Memory B cell (primary cell): ENCODE measurements at regions not wholly inside any gene's neighbourhood (a gene's known extent, or its start where the extent isn't known, plus 50 kb on each side); places are given as distances from the start of the nearest gene placed in this dataset.
"Not testable (repeated sequence)": the region's sequence is repeated elsewhere in the genome, so short reads cannot be mapped to it uniquely, and the experiment has no call there.

Experiments used
- ATAC-seq: fragments of 150-1000 bp; cut with Tn5 transposase; 2 replicates; pipeline ENCODE4 v1.10.0; 2021; ENCODE audit warnings: low read depth, mild to moderate bottlenecking, moderate library complexity
- DNase-seq, 2 donors: peaks; one replicate each; pipeline ENCODE4 v3.0.0; 2022; ENCODE audit warnings: low spot score in 2 of 2
- H3K27ac Mint-ChIP-seq: one replicate; pipeline ENCODE4 v1.8.0; 2022; ENCODE audit warnings: mild to moderate bottlenecking, moderate library complexity, mixed read lengths
- H3K27me3 Mint-ChIP-seq: one replicate; pipeline ENCODE4 v1.8.0; 2022; ENCODE audit warnings: mixed read lengths
- H3K36me3 Mint-ChIP-seq: one replicate; pipeline ENCODE4 v1.8.0; 2022; ENCODE audit warnings: mild to moderate bottlenecking, mixed read lengths
- H3K4me1 Mint-ChIP-seq: one replicate; pipeline ENCODE4 v1.8.0; 2022; ENCODE audit warnings: mixed read lengths
- H3K4me3 Mint-ChIP-seq: one replicate; pipeline ENCODE4 v1.8.0; 2022; ENCODE audit warnings: mild to moderate bottlenecking, moderate library complexity, mixed read lengths
- H3K9me3 Mint-ChIP-seq: one replicate; pipeline ENCODE4 v1.8.0; 2022; ENCODE audit warnings: mixed read lengths

DNA sequence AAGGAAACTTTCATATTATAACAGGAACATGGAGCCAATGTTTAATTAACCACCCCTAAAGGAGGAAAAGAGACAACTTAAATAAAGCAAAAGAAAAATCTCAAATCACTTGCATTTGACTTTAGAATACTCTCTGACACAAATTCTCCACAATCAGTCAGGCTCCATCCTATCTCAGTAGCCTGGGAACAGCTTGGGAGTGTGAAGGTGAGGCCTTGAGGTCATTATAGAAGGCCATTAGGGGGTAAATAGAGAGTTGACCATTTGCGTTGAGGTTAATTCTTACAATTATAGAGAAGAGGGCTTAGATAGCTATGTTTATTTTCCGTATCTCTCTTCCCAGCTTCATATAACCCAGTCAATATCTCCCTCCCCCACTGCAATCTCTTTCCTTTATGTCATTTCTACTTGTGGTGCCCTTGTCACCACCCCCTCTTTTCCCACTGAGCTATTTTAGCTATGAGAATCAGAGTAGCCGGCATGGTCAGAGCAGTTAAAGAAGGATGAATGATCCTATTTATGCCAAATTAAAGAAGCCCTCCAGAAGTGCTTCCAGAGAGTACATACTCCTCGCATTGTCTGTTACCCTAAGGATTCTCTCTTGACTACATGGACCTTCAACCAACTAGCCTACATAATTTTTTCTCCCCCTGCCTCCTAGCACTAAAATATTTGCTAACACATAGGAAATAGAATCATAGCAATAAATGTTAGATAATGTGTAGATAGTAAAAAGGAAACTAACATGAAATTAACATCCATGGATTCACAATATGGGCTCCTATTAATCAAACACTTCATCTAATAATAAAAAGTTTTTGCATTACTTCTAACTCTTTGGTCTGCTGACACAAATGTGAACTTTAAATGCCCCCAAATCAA, 135.2 kb upstream of the KRR1 start:
- peaks cover 1% of the 10 kb centered on the region for H3K27me3 Mint-ChIP-seq
- no peaks in the 10 kb centered on the region for H3K36me3 Mint-ChIP-seq
- ATAC-seq (no peak), DNase-seq (no peak)
- peaks cover 2% of the 10 kb centered on the region for H3K9me3 Mint-ChIP-seq
- no peak overlapping the region for H3K27ac Mint-ChIP-seq
- H3K4me1 Mint-ChIP-seq = peaks cover 6% of the 10 kb centered on the region
- H3K4me3 Mint-ChIP-seq = no peak overlapping the region

DNA sequence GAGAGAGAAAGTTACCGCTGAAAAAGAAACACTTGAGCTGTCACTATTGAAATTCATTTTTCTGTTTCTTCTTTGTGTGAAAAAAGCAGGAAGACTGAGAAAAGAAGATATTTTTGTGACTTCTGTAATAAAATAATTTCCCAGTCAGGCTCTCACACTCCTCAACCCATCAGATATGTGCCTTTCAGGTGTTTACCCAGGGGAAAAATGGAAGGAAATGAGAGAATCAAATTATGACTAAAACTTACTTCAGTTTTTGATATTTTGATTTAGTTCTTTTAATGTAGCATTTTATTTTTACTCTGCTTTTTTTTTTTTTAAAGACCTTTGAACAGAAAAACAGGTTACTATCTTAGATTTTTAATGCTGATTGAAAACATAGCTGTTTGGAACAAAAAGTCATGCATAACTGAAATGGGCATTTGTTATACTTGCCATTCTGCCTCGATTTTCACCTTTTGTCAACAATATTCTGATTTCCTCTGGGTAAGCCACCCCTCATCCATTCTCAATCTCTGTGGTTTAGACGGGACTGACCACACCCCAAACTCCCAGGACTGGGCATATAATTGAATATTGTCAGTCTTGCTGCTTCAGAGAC, 133.2 kb upstream of the KRR1 start:
- no peaks in the 10 kb centered on the region for H3K27me3 Mint-ChIP-seq
- H3K36me3 Mint-ChIP-seq = no peaks in the 10 kb centered on the region
- no peak for DNase-seq
- H3K9me3 Mint-ChIP-seq = no peaks in the 10 kb centered on the region
- no peak overlapping the region for H3K4me3 Mint-ChIP-seq
- ATAC-seq = no peak
- H3K4me1 Mint-ChIP-seq = peaks cover 18% of the 10 kb centered on the region
- no peak overlapping the region for H3K27ac Mint-ChIP-seq

DNA sequence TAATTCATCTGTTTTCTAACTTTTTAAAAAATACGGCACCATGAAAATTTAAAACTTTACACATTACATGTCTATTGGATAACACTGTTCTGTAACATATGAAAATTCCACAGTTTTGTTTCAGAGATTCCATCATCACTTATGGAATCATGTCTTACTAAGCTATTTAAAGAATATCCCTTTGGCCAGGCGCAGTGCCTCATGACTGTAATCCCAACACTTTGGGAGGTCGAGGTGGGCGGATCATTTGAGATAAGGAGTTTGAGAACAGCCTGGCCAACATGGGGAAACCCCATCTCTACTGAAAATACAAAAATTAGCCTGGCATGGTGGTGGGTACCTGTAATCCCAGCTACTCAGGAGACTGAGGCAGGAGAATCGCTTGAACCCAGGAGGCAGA, 131.7 kb upstream of the KRR1 start:
- H3K4me1 Mint-ChIP-seq = peaks cover 18% of the 10 kb centered on the region
- not testable (repeated sequence) for ATAC-seq, H3K9me3 Mint-ChIP-seq, DNase-seq, H3K4me3 Mint-ChIP-seq, H3K27me3 Mint-ChIP-seq, H3K36me3 Mint-ChIP-seq, H3K27ac Mint-ChIP-seq

DNA sequence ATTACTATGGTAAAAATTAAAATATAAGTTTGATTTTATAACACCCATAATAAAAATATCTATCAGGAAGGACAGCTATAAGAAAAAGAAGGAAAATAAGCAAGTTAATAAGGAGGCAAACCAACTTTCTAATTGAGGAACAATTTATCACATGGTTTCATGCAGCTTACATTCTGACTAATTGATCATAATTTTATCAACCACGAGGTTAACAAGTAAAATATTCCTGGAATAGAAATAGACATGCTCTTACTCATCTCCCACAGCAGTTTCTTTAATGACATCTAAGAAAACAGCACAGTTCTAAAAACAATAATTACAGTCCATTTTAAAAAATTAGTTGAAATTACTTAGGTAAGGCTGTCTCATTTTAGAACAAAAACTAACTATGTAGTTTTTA, 130.8 kb upstream of the KRR1 start:
- H3K27ac Mint-ChIP-seq = no peak overlapping the region
- H3K4me3 Mint-ChIP-seq = no peak overlapping the region
- ATAC-seq (no peak), DNase-seq (no peak)
- H3K4me1 Mint-ChIP-seq = peaks cover 18% of the 10 kb centered on the region
- H3K9me3 Mint-ChIP-seq = no peaks in the 10 kb centered on the region
- no peaks in the 10 kb centered on the region for H3K36me3 Mint-ChIP-seq
- H3K27me3 Mint-ChIP-seq = no peaks in the 10 kb centered on the region

DNA sequence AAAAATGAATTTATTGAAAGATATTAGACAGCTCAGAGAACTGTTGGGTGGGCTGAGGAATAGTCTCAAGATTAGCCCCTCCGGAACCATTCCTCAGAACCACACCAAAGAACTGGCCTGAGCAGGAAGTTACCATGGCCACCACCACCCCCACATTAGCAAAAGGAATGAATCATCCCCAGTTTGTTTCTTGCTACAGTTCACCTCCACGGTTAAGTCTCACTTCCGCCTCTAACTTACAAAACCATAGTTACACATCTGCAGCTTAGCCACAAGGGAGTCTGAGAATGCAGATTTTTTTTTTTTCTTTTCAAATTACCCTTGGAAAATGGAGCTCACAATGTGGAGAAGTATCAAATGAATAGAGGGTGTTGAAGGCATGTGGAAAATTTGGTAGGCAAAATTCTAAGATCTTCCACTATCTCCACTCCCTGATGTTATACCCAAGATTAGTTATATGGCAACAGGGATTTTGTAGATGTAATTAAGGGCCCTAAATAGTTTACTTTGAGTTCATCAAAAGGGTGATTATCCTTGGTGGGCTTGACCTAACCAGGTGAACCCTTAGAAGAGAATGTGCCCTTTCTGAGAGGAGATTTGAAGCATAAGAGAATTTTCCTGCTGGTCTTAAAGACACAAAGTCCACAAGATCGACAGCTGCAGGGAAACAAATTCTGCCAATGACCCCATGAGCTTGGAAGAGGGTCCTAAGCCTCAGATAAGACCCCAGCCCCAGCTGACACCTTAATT, 129.8 kb upstream of the KRR1 start:
- peak; percentile 98 for ATAC-seq
- peaks cover 18% of the 10 kb centered on the region for H3K4me1 Mint-ChIP-seq

DNA sequence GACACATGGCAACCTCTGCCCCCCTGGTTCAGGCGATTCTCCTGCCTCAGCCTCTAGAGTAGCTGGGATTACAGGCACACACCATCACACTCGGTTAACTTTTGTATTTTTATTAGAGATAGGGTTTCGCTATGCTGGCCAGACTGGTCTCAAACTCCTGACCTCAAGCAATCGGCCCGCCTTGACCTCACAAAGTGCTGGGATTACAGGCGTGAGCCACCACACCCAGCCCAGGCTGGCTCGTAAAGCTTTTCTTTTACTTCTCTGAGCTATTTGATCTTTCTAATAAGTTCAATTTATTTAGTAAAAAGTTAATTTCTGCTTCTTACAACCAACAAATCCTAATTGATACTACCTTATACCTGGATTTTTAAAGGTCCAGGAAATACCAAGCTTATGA, 127.4 kb upstream of the KRR1 start:
- no peak for DNase-seq
- Mint-ChIP-seq H3K27me3 (no peaks in the 10 kb centered on the region), H3K9me3 (no peaks in the 10 kb centered on the region), H3K4me3 (no peak overlapping the region), H3K36me3 (no peaks in the 10 kb centered on the region), H3K4me1 (peaks cover 13% of the 10 kb centered on the region), H3K27ac (no peak overlapping the region)
- ATAC-seq = no peak

More for the DNA sequence above, 129.8 kb upstream of the KRR1 start:
- DNase-seq = peak in 1 of 2 donors; percentile 9
- Mint-ChIP-seq H3K36me3 (no peaks in the 10 kb centered on the region), H3K4me3 (peak overlapping the region; percentile 1), H3K9me3 (no peaks in the 10 kb centered on the region), H3K27me3 (no peaks in the 10 kb centered on the region), H3K27ac (peak overlapping the region; percentile 2)

DNA sequence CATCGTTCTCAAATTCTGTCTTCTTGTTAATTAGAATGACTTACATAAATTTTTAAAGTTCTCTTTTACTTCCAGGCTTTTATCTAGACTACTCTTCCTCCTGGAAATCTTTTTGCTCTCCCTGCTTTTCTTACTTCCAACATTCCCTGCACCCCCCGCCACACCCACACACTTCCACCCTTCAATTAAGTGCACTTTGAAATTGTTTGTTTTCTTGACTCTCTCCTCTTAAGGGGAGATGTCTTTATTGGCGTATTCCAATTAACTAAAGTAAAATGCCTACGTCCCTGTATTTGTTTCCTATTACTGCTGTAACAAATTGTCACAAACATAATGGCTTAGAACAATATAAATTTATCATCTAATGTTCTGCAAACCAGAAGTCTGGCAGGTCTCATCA, 125.2 kb upstream of the KRR1 start:
- no peak for DNase-seq
- Mint-ChIP-seq H3K27ac (no peak overlapping the region), H3K36me3 (no peaks in the 10 kb centered on the region), H3K27me3 (no peaks in the 10 kb centered on the region), H3K4me3 (no peak overlapping the region), H3K9me3 (no peaks in the 10 kb centered on the region), H3K4me1 (peaks cover 13% of the 10 kb centered on the region)
- no peak for ATAC-seq

DNA sequence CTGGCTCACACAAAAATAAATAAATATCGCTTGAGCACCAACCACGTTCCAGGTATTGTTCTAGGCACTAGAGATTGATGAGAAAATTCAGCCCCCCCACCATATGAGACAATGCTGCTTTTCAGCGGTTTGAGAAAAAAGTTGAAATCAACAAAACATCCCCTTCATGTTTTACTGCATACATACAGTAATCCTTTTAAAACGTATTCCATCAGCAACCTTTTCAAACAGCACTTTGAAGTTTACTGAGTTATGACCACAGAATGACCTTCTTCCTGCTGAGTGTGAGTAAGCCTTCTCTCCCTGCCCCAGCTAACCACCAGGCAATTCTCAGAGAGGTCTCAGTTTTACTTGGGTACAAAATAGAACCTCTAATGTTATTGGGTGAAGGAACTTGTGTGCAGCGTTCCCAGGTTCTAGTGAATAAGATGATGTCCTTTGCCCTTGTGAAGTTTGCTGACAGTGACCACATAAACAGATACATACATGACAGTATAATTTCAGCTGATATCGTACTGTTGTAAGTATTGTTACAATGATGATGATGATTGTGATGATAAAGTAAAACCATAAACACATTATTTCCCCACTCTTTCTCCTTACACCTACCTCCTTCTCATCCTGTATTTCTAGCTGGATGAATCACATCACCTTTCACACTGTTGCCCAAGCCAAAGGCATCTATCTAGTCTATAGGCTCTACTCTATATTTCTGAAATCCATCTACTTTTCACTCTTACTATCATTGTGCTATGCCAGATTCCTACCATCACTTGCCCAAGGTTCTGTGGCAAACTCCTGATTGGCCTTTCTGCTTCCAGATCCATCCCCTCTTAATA, 124.4 kb upstream of the KRR1 start:
- no peak overlapping the region for H3K27ac Mint-ChIP-seq
- no peaks in the 10 kb centered on the region for H3K36me3 Mint-ChIP-seq
- no peaks in the 10 kb centered on the region for H3K9me3 Mint-ChIP-seq
- H3K4me1 Mint-ChIP-seq = peaks cover 5% of the 10 kb centered on the region
- H3K4me3 Mint-ChIP-seq = no peak overlapping the region
- no peak for ATAC-seq
- H3K27me3 Mint-ChIP-seq = no peaks in the 10 kb centered on the region
- no peak for DNase-seq

DNA sequence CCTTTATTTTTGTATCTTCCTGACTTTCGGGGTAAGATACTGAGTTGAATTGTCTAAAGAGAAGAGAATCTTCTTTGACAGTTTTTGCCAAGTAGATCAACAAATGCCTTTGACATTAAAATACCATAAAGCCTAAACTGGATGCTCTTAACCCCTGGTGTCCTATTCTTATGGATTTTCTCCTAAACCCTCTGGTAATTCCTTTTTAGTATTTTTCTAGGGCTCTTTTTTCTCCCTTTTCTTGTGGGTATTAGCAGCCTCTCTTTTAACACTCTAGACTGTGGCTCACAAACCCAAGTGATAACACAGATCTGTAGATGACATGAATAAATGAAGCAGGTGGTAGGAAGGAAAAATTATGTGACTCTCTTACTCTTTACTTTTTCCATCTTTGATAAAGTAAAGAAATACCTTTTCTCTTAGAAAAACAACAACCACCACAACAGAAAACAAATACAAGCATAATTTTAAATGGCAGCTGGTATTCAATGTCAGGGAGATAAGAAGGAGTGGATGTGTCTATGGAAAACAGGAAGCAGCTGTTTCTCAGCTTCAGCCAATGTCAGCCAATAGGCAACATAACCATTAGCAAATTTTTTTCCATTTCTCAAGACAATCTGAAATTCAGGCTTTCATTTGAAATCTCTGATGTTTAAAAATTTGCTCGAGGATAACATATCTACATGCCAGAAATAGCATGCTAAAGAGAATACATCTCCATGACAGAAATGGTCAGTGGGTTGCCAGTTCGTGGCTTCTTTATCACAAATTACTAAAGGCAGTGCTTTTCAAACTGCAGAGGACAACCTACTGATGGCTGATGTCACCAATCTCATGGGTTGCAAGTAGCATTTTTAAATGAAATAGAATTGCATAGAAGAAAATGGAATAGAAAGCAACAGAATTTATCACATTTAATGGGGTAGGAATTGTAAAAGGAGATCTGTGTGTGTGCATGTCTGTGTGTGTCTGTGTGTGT, 123.1 kb upstream of the KRR1 start:
- Mint-ChIP-seq H3K4me1 (no peaks in the 10 kb centered on the region), H3K27me3 (no peaks in the 10 kb centered on the region), H3K4me3 (no peak overlapping the region), H3K27ac (no peak overlapping the region), H3K36me3 (peaks cover 2% of the 10 kb centered on the region), H3K9me3 (peaks cover 1% of the 10 kb centered on the region)
- ATAC-seq (no peak), DNase-seq (no peak)

DNA sequence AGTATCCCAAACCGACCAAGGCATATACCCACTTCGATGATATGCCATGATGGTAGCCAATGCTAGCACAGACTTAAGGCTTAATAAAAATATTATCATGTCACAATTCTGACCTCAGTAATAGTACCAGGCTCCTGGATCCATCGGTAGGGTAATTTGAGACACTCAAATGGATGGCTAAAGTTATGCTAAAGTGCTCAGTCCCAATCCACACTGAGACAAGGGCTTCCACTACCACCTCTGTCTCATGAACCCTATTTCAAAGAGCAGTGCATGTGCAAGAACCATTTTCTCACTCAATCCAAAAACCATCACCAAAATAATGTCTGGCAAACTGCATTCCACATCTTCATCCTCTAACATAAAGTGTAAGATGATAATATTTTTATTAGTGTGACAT, 122.4 kb upstream of the KRR1 start:
- ATAC-seq (no peak), DNase-seq (no peak)
- H3K27ac Mint-ChIP-seq = no peak overlapping the region
- H3K4me3 Mint-ChIP-seq = no peak overlapping the region
- no peaks in the 10 kb centered on the region for H3K4me1 Mint-ChIP-seq
- H3K9me3 Mint-ChIP-seq = peaks cover 1% of the 10 kb centered on the region
- peaks cover 2% of the 10 kb centered on the region for H3K36me3 Mint-ChIP-seq
- H3K27me3 Mint-ChIP-seq = no peaks in the 10 kb centered on the region

DNA sequence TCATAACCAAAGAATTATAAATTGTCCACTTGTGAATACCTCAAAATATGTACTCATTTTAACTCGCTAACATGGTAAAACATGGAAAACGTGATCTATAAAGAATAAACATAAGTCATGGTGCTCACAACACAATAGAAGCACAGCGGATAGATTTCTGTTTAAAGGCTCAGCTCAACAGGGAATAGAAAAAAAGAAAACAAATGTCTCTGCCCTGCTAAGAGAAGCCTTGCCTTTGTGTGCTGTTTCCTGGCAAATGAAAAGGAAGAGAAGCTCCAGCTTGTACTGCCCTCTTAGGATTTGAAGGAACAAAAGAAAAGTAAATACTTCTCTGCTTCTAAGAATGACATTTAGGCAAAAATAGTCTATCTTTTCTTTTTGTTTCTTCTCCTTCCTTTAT, 121.0 kb upstream of the KRR1 start:
- DNase-seq (no peak), ATAC-seq (no peak)
- no peak overlapping the region for H3K27ac Mint-ChIP-seq
- no peaks in the 10 kb centered on the region for H3K27me3 Mint-ChIP-seq
- no peaks in the 10 kb centered on the region for H3K4me1 Mint-ChIP-seq
- no peak overlapping the region for H3K4me3 Mint-ChIP-seq
- H3K36me3 Mint-ChIP-seq = peaks cover 2% of the 10 kb centered on the region
- peaks cover 1% of the 10 kb centered on the region for H3K9me3 Mint-ChIP-seq

DNA sequence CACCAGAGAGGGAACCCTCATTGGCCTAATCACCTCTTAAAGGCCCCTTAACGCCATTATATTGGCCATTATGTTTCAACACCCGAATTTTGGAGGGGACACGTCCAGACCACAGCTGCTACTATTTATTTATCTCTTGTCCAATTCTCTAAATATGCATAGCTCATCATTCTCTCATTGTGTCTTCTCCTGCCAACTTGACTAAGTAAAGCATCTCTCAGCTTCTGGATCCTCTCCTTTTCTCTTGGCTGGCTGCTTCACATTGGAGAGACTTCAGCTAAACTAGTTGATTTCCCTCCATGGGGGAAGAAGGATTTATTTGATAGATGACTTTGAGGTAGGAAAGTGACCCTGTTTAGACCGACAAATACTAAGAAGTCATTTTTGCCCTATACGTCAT, 120.4 kb upstream of the KRR1 start:
- Mint-ChIP-seq H3K36me3 (peaks cover 2% of the 10 kb centered on the region), H3K27me3 (no peaks in the 10 kb centered on the region), H3K4me1 (no peaks in the 10 kb centered on the region), H3K9me3 (peaks cover 1% of the 10 kb centered on the region), H3K4me3 (no peak overlapping the region), H3K27ac (no peak overlapping the region)
- no peak for ATAC-seq
- DNase-seq = no peak

DNA sequence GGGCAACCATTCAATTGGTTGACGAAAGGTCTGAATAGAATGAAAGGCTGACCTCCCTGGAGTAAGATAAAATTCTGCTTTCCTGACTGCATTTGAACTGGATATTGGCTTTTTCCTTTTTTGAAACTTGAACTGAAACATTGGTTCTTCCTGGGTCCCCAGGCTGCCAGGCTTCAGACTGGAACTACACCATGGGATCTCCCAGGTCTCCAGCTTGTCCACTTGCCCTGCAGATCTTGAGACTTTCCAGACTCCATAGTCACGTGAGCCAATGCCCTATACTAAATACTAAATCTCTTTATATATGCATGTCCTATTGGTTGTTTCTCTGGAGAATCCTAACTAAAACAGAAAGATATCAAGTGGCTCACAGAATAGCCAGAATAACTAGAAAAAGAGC, 118.7 kb upstream of the KRR1 start:
- Mint-ChIP-seq H3K4me3 (no peak overlapping the region), H3K9me3 (peaks cover 1% of the 10 kb centered on the region), H3K27ac (no peak overlapping the region), H3K27me3 (no peaks in the 10 kb centered on the region), H3K36me3 (peaks cover 2% of the 10 kb centered on the region), H3K4me1 (no peaks in the 10 kb centered on the region)
- ATAC-seq = no peak
- no peak for DNase-seq
